Loucy (cell line): ENCODE measurements at regions not wholly inside any gene's neighbourhood (a gene's known extent, or its start where the extent isn't known, plus 50 kb on each side); places are given as distances from the start of the nearest gene placed in this dataset.
A peak's percentile ranks its signal among the peaks of the same experiment; 100 is the strongest.

Source experiments
- H2AFZ ChIP-seq: fragments of 200-600 bp; sonication (generic); 2 replicates; pipeline ENCODE4 v1.6.0; 2016; ENCODE audit warnings: antibody characterized with exemption, mild to moderate bottlenecking, low read length, moderate library complexity
- H3F3A ChIP-seq: fragments of 200-600 bp; 2 replicates; pipeline ENCODE4 v1.6.0; 2016; ENCODE audit warnings: antibody characterized with exemption, low read depth, mild to moderate bottlenecking
- H3K27me3 ChIP-seq: fragments of 200-600 bp; sonication (generic); 2 replicates; pipeline ENCODE4 v1.6.1; 2014; ENCODE audit warnings: low read length, mild to moderate bottlenecking; ENCODE audit not compliant: insufficient read depth, poor library complexity, severe bottlenecking
- H3K36me3 ChIP-seq: fragments of 200-600 bp; sonication (generic); 2 replicates; pipeline ENCODE4 v1.6.1; 2016; ENCODE audit warnings: low read length; ENCODE audit not compliant: insufficient read depth
- H3K4me1 ChIP-seq: fragments of 200-600 bp; sonication (generic); 2 replicates; pipeline ENCODE4 v1.5.1; 2014; ENCODE audit warnings: low read length, mild to moderate bottlenecking; ENCODE audit not compliant: insufficient read depth, poor library complexity, severe bottlenecking
- H3K4me2 ChIP-seq: fragments of 200-600 bp; sonication (generic); 2 replicates; pipeline ENCODE4 v1.6.0; 2014; ENCODE audit warnings: antibody characterized with exemption, low read length, low read depth, mild to moderate bottlenecking; ENCODE audit not compliant: poor library complexity, severe bottlenecking
- H3K4me3 ChIP-seq: fragments of 200-600 bp; sonication (generic); 2 replicates; pipeline ENCODE4 v1.5.1; 2014; ENCODE audit warnings: low read length, mild to moderate bottlenecking, mixed read lengths; ENCODE audit not compliant: poor library complexity, severe bottlenecking
- H3K79me2 ChIP-seq: fragments of 200-600 bp; sonication (generic); 2 replicates; pipeline ENCODE4 v1.6.1; 2014; ENCODE audit warnings: low read length; ENCODE audit not compliant: insufficient read depth
- H3K9ac ChIP-seq: fragments of 200-600 bp; sonication (generic); 2 replicates; pipeline ENCODE4 v1.6.0; 2014; ENCODE audit warnings: mild to moderate bottlenecking, low read depth, low read length, moderate library complexity; ENCODE audit not compliant: poor library complexity, severe bottlenecking
- H3K9me2 ChIP-seq: fragments of 200-600 bp; sonication (generic); replicated peaks from 2 replicates; pipeline ENCODE4 v1.6.1; 2016; ENCODE audit warnings: low read depth, low read length, mixed read lengths
- H3K9me3 ChIP-seq: fragments of 200-600 bp; sonication (generic); 2 replicates; pipeline ENCODE4 v1.6.1; 2014; ENCODE audit warnings: mild to moderate bottlenecking, antibody characterized with exemption, low read length, low read depth; ENCODE audit not compliant: insufficient read depth
- H4K20me1 ChIP-seq: fragments of 200-600 bp; sonication (generic); 2 replicates; pipeline ENCODE4 v1.6.0; 2014; ENCODE audit warnings: antibody characterized with exemption, low read length, mild to moderate bottlenecking; ENCODE audit not compliant: insufficient read depth, poor library complexity, severe bottlenecking
- CTCF ChIP-seq: fragments of 200-600 bp; sonication (generic); conservative IDR thresholded peaks from 2 replicates; pipeline ENCODE4 v1.5.1; 2014; ENCODE audit warnings: mild to moderate bottlenecking, antibody characterized with exemption, low read length
- EZH2phosphoT487 ChIP-seq: fragments of 200-600 bp; IDR thresholded peaks from 2 replicates; pipeline ENCODE4 v1.6.1; 2018; ENCODE audit warnings: antibody characterized with exemption, mild to moderate bottlenecking, moderate library complexity, borderline replicate concordance

- H3K4me1 ChIP-seq: no peaks in the 10 kb centered on the region
- no peaks in the 10 kb centered on the region for H3K36me3 ChIP-seq
- H3K4me3 ChIP-seq: no peak overlapping the region
- TF ChIP-seq CTCF: no peak
- TF ChIP-seq EZH2phosphoT487: no peak
- no peaks in the 10 kb centered on the region for H3F3A ChIP-seq
- no peaks in the 10 kb centered on the region for H3K9me2 ChIP-seq
- no peak overlapping the region for H2AFZ ChIP-seq
- H3K9ac ChIP-seq: no peak overlapping the region
- H3K4me2 ChIP-seq: no peak overlapping the region
- H3K9me3 ChIP-seq: no peaks in the 10 kb centered on the region
- no peaks in the 10 kb centered on the region for H3K27me3 ChIP-seq
- no peaks in the 10 kb centered on the region for H4K20me1 ChIP-seq
- no peaks in the 10 kb centered on the region for H3K79me2 ChIP-seq
Measured at GRCh38 chr12:83404521-83404920, 717.8 kb downstream of the TMTC2 start.

GRCh38 chr12:83390186-83390585 is 703.5 kb downstream of the TMTC2 start:
- Histone ChIP-seq H3K79me2 (no peaks in the 10 kb centered on the region), H3K4me2 (no peak overlapping the region), H2AFZ (no peak overlapping the region), H3K27me3 (no peaks in the 10 kb centered on the region), H3K9ac (no peak overlapping the region), H4K20me1 (no peaks in the 10 kb centered on the region), H3F3A (no peaks in the 10 kb centered on the region), H3K36me3 (no peaks in the 10 kb centered on the region), H3K9me3 (no peaks in the 10 kb centered on the region), H3K4me3 (no peak overlapping the region), H3K4me1 (no peaks in the 10 kb centered on the region), H3K9me2 (no peaks in the 10 kb centered on the region)
- no peak for TF ChIP-seq CTCF
- no peak for TF ChIP-seq EZH2phosphoT487

- no peaks in the 10 kb centered on the region for H3K79me2 ChIP-seq
- no peaks in the 10 kb centered on the region for H3K27me3 ChIP-seq
- H3K9me3 ChIP-seq: no peaks in the 10 kb centered on the region
- no peaks in the 10 kb centered on the region for H3K36me3 ChIP-seq
- TF ChIP-seq EZH2phosphoT487 (no peak), CTCF (0 out of 2 replicates have a peak, but pooled peaks have one; percentile 23)
- no peaks in the 10 kb centered on the region for H3F3A ChIP-seq
- no peak overlapping the region for H2AFZ ChIP-seq
- no peak overlapping the region for H3K4me3 ChIP-seq
- no peaks in the 10 kb centered on the region for H4K20me1 ChIP-seq
- H3K9ac ChIP-seq: no peak overlapping the region
- H3K4me1 ChIP-seq: no peaks in the 10 kb centered on the region
- H3K4me2 ChIP-seq: no peak overlapping the region
- H3K9me2 ChIP-seq: no peaks in the 10 kb centered on the region
Measured at GRCh38 chr12:83389237-83389996, 702.7 kb downstream of the TMTC2 start.
